ENCODE measurements at regions not wholly inside any gene's neighbourhood (a gene's known extent, or its start where the extent isn't known, plus 50 kb on each side); places are given as distances from the start of the nearest gene placed in this dataset.

DNA sequence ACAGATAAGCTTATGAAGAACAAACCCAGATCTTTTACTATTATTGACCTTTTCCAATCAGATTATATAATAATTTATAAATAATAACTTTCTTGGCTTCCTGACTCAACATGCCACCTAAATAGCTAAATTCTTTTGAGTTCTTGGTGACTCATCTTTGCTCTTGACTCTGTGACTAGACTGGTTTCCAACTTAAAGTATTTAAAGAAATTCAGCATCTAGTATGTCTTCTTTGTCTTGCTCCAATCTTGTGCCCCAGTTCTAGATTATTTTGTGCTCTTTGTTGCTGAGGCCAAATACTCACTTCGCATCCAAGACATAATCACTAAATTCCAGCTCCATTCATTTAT is 483.2 kb upstream of the TBL1XR1 start:
- Histone ChIP-seq H3K36me3 (ENCODE audit: control insufficient read depth in 4 of 4, insufficient read depth in 3 of 4, low read depth in 1 of 4, low read length in 3 of 4) (no peaks in the 10 kb centered on the region), H3K4me1 (ENCODE audit: control insufficient read depth in 4 of 4, insufficient read depth in 4 of 4, low read length in 3 of 4) (no peaks in the 10 kb centered on the region), H3K9me3 (ENCODE audit: control insufficient read depth in 4 of 4, low read length in 3 of 4) (no peaks in the 10 kb centered on the region), H3K4me3 (ENCODE audit: low read depth in 1 of 3, low read length in 3 of 3) (no peak overlapping the region), H3K27me3 (ENCODE audit: control insufficient read depth in 4 of 4, insufficient read depth in 4 of 4, low read length in 3 of 4) (no peaks in the 10 kb centered on the region), H3K9ac (ENCODE audit: low read depth in 1 of 2, low read length in 2 of 2) (no peak overlapping the region), H3K27ac (ENCODE audit: low read depth in 1 of 2, low read length in 2 of 2) (no peak overlapping the region)
- DNase-seq (ENCODE audit: low spot score): no peak
- 84% methylated on average over 1 of the region's 1 CpG for WGBS
- TF ChIP-seq FOXA2 (IDR thresholded peaks at IDR 0.05): no peak
- no peak for TF ChIP-seq JUND (IDR thresholded peaks at IDR 0.05)
- no peak for TF ChIP-seq HNF4A (conservative IDR thresholded peaks at IDR 0.05)
- TF ChIP-seq HNF4G (IDR thresholded peaks at IDR 0.05): no peak
- TF ChIP-seq TAF1 (conservative IDR thresholded peaks at IDR 0.05): no peak
- no peak for TF ChIP-seq RAD21 (IDR thresholded peaks at IDR 0.05)
- TF ChIP-seq, protein P1, sequence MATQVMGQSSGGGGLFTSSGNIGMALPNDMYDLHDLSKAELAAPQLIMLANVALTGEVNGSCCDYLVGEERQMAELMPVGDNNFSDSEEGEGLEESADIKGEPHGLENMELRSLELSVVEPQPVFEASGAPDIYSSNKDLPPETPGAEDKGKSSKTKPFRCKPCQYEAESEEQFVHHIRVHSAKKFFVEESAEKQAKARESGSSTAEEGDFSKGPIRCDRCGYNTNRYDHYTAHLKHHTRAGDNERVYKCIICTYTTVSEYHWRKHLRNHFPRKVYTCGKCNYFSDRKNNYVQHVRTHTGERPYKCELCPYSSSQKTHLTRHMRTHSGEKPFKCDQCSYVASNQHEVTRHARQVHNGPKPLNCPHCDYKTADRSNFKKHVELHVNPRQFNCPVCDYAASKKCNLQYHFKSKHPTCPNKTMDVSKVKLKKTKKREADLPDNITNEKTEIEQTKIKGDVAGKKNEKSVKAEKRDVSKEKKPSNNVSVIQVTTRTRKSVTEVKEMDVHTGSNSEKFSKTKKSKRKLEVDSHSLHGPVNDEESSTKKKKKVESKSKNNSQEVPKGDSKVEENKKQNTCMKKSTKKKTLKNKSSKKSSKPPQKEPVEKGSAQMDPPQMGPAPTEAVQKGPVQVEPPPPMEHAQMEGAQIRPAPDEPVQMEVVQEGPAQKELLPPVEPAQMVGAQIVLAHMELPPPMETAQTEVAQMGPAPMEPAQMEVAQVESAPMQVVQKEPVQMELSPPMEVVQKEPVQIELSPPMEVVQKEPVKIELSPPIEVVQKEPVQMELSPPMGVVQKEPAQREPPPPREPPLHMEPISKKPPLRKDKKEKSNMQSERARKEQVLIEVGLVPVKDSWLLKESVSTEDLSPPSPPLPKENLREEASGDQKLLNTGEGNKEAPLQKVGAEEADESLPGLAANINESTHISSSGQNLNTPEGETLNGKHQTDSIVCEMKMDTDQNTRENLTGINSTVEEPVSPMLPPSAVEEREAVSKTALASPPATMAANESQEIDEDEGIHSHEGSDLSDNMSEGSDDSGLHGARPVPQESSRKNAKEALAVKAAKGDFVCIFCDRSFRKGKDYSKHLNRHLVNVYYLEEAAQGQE (IDR thresholded peaks at IDR 0.05): no peak
- TF ChIP-seq YY1 (IDR thresholded peaks at IDR 0.05): no peak
- no peak for TF ChIP-seq MAX (IDR thresholded peaks at IDR 0.05)
- TF ChIP-seq SP1 (IDR thresholded peaks at IDR 0.05): no peak
- no peak for TF ChIP-seq ZBTB33 (IDR thresholded peaks at IDR 0.05)
- no peak for TF ChIP-seq GABPA (IDR thresholded peaks at IDR 0.05 in 1 of 2, conservative IDR thresholded peaks at IDR 0.05 in 1 of 2)
- TF ChIP-seq EGR1 (IDR thresholded peaks at IDR 0.05; ENCODE audit: low read depth in 2 of 2): no peak
- no peak for TF ChIP-seq NR2F2 (IDR thresholded peaks at IDR 0.05)

DNA sequence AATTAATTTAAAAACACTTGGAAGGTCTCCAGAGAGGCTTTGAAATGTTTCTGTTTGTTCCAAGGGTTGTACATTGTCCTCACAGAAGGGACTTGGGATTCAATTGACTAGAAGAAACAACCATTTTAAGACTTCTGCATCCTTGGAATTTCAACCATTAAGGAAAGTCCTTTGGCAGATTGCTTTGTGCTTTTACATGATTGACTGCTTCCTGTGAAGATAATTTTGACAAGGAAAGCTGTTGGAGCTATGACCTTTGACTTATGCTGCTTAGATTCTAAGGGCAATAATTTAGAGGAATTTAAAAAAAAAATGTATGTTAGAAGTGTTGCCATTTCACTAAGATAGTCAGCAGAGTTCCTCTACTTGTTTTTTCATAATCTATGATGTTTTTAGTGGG is 483.9 kb upstream of the TBL1XR1 start:
- no peaks in the 10 kb centered on the region for H3K36me3 ChIP-seq (ENCODE audit: control insufficient read depth in 4 of 4, insufficient read depth in 3 of 4, low read depth in 1 of 4, low read length in 3 of 4)
- TF ChIP-seq, protein P2, sequence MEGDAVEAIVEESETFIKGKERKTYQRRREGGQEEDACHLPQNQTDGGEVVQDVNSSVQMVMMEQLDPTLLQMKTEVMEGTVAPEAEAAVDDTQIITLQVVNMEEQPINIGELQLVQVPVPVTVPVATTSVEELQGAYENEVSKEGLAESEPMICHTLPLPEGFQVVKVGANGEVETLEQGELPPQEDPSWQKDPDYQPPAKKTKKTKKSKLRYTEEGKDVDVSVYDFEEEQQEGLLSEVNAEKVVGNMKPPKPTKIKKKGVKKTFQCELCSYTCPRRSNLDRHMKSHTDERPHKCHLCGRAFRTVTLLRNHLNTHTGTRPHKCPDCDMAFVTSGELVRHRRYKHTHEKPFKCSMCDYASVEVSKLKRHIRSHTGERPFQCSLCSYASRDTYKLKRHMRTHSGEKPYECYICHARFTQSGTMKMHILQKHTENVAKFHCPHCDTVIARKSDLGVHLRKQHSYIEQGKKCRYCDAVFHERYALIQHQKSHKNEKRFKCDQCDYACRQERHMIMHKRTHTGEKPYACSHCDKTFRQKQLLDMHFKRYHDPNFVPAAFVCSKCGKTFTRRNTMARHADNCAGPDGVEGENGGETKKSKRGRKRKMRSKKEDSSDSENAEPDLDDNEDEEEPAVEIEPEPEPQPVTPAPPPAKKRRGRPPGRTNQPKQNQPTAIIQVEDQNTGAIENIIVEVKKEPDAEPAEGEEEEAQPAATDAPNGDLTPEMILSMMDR (IDR thresholded peaks at IDR 0.05; ENCODE audit: low read depth, low read length, missing input control): no peak
- no peak for TF ChIP-seq SP1 (IDR thresholded peaks at IDR 0.05)
- no peak for TF ChIP-seq ZBTB33 (IDR thresholded peaks at IDR 0.05)
- no peak for TF ChIP-seq MAX (IDR thresholded peaks at IDR 0.05)
- TF ChIP-seq RXRA (IDR thresholded peaks at IDR 0.05): no peak
- TF ChIP-seq FOXA2 (IDR thresholded peaks at IDR 0.05): no peak
- TF ChIP-seq NR2F2 (IDR thresholded peaks at IDR 0.05): peak; percentile 88
- H3K4me1 ChIP-seq (ENCODE audit: control insufficient read depth in 4 of 4, insufficient read depth in 4 of 4, low read length in 3 of 4): no peaks in the 10 kb centered on the region
- H3K9me3 ChIP-seq (ENCODE audit: control insufficient read depth in 4 of 4, low read length in 3 of 4): no peaks in the 10 kb centered on the region
- H3K27ac ChIP-seq (ENCODE audit: low read depth in 1 of 2, low read length in 2 of 2): no peak overlapping the region
- no peaks in the 10 kb centered on the region for H3K27me3 ChIP-seq (ENCODE audit: control insufficient read depth in 4 of 4, insufficient read depth in 4 of 4, low read length in 3 of 4)
- no peak for DNase-seq (ENCODE audit: low spot score)
- H3K4me3 ChIP-seq (ENCODE audit: low read depth in 1 of 3, low read length in 3 of 3): no peak overlapping the region
- no peak overlapping the region for H3K9ac ChIP-seq (ENCODE audit: low read depth in 1 of 2, low read length in 2 of 2)
